Activated CD8-positive, alpha-beta T cell treated with anti-CD3 and anti-CD28 coated beads, Interleukin-2, amount 10 ng/mL, durations not matched to agents 7 days and 5 days (primary cell): ENCODE measurements at regions not wholly inside any gene's neighbourhood (a gene's known extent, or its start where the extent isn't known, plus 50 kb on each side); places are given as distances from the start of the nearest gene placed in this dataset.

Experiments
- ATAC-seq: fragments of 150-1000 bp; cut with Tn5 transposase; one replicate; pipeline ENCODE4 v1.10.0; 2021; ENCODE audit warnings: moderate library complexity
- CTCF ChIA-PET: fragments of 350-600 bp; sonication (Branson Sonifier 250); formaldehyde crosslinking; loops from one replicate; lab custom pipeline; 2021; ENCODE audit warnings: antibody characterized with exemption; lab: Charles Lee
- POLR2A ChIA-PET: fragments of 350-600 bp; sonication (Branson Sonifier 250); formaldehyde crosslinking; loops from one replicate; lab custom pipeline; 2021; ENCODE audit warnings: antibody characterized with exemption; lab: Charles Lee
- DNase-seq: peaks from one replicate; pipeline ENCODE4 v3.0.0-alpha.2; 2020
- H3K27ac Mint-ChIP-seq: one replicate; pipeline ENCODE4 v1.8.0; 2021; ENCODE audit warnings: mild to moderate bottlenecking, mixed read lengths
- H3K27me3 Mint-ChIP-seq: one replicate; pipeline ENCODE4 v1.8.0; 2021; ENCODE audit warnings: low read depth, mixed read lengths
- H3K36me3 Mint-ChIP-seq: one replicate; pipeline ENCODE4 v1.8.0; 2021; ENCODE audit warnings: low read depth, mixed read lengths
- H3K4me1 Mint-ChIP-seq: one replicate; pipeline ENCODE4 v1.8.0; 2021; ENCODE audit warnings: low read depth, mixed read lengths
- H3K4me3 Mint-ChIP-seq: one replicate; pipeline ENCODE4 v1.8.0; 2021; ENCODE audit warnings: mild to moderate bottlenecking, mixed read lengths
- H3K9me3 Mint-ChIP-seq: one replicate; pipeline ENCODE4 v1.8.0; 2022; ENCODE audit warnings: mixed read lengths; ENCODE audit not compliant: insufficient read depth

DNA sequence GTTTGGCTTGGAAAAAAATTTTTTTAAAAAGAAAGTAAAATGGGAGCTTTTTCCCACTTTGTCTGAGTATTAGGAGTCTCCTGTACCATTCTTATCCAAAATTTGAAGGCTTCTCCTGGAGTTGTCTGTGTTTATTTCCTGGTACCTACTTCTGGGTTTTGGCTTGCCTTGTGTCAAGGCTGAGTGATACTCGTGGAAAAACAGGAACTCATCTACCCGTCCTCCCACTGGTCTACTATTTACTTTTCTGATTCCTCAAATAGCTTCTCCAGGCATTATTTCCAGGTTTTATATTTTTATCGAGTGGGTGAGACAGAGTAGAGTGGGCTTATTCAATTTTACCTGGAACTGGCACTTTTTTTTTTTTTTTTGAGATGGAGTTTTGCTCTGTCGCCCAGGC is 99.4 kb downstream of the RMI1 start:
- DNase-seq (no peak), ATAC-seq (no peak)
- no peak overlapping the region for H3K4me3 Mint-ChIP-seq
- H3K27ac Mint-ChIP-seq = no peak overlapping the region
- no peaks in the 10 kb centered on the region for H3K36me3 Mint-ChIP-seq
- no peaks in the 10 kb centered on the region for H3K4me1 Mint-ChIP-seq
- H3K27me3 Mint-ChIP-seq = peaks cover 15% of the 10 kb centered on the region
- CTCF ChIA-PET = no interaction called here
- POLR2A ChIA-PET = no interaction called here
- no peaks in the 10 kb centered on the region for H3K9me3 Mint-ChIP-seq

DNA sequence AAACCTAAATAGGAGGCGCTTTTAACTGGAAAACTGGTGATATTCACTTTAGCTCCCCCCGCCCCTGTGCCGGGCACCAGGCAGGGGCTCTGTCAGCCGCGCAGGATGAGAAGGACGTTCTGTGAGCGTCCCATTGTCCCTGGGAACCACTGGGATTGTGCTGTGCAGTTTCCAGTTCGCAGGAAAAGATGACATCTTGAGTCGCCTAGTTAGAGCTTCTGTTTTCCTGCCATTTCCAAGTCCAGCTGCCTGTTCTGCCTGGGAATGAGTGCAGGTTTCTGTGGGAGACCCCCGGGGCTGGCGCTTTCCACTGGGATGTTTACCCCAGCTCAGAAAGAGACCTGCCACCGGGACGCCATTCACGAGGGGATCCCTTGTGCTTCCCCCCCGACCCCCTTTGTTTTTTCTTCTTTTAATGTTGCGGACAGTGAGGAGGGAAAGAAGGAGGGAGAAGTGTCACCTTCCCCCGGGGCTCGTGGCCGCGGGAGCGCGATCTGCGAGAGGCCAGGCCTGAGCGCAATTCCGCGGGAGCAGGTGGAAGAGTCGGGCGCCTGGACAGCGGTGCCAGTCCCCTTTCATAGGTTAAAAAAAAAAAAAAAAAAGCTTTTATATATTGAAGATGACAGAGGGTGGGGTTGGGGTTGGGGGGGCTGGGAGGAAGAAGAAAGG is 121.5 kb downstream of the RMI1 start:
- POLR2A ChIA-PET = no interaction called here

DNA sequence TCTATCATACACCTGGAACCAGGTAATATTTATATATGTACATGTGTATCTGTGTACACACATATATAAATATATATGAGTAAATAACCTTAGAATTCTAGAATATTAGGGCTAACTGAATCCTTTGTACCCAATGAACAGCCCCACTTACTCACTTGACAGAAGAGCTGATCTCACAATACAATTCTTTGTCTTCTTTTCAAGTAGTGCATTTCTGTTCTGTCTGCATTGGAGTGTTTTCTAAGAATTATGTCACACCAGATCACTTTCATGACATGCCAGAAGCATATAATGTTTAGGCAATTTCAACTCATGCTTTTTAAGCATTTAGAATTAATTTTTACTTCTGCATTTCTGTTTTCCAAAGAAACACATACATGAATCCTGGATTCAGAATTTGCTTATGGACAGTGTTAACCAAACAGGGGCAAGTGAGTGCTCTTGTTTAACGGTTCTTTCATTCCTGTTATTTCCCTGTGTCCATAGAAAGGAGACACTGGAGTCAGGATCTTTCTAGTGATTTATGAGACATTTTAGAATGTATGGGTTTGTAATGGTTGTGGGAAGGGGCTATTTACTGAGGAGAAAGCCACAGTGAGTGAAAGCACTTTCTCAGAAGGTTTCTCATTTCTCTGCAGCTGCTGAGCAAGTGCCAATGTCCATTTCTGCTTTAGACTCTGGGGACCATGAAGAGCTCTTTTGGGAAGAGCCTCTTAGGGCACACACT is 123.2 kb downstream of the RMI1 start:
- H3K27ac Mint-ChIP-seq = no peak overlapping the region
- peaks cover 16% of the 10 kb centered on the region for H3K4me1 Mint-ChIP-seq
- no peaks in the 10 kb centered on the region for H3K9me3 Mint-ChIP-seq
- DNase-seq (no peak), ATAC-seq (no peak)
- CTCF ChIA-PET = no interaction called here
- H3K36me3 Mint-ChIP-seq = no peaks in the 10 kb centered on the region
- no peak overlapping the region for H3K4me3 Mint-ChIP-seq
- POLR2A ChIA-PET = no interaction called here
- peaks cover 44% of the 10 kb centered on the region for H3K27me3 Mint-ChIP-seq

More for the DNA sequence above, 121.5 kb downstream of the RMI1 start:
- ATAC-seq (no peak), DNase-seq (no peak)
- Mint-ChIP-seq H3K4me1 (no peaks in the 10 kb centered on the region), H3K27me3 (peaks cover 35% of the 10 kb centered on the region), H3K36me3 (no peaks in the 10 kb centered on the region), H3K4me3 (no peak overlapping the region), H3K9me3 (no peaks in the 10 kb centered on the region), H3K27ac (no peak overlapping the region)
- CTCF ChIA-PET = no interaction called here

DNA sequence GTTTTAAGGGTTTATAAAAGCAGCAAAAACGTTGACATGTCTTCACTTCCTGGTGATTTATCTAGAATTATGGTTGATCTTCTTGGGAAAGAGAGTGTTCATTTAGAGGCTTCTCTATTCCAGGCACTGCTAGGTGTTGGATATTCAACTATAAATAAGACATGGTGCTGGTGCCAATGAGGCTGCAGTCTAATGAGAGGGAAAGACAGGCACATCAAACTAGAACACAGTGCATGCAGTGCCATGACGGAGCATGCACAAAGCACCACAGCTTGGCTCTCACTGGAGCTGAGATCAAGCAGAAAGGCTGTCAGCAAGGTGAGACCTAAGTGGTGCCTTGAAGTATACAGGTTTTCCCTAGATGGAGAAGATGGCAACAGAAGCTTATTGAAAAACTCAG is 126.5 kb downstream of the RMI1 start:
- DNase-seq (no peak), ATAC-seq (no peak)
- Mint-ChIP-seq H3K27me3 (peaks cover 37% of the 10 kb centered on the region), H3K4me1 (peaks cover 16% of the 10 kb centered on the region), H3K4me3 (no peak overlapping the region), H3K27ac (no peak overlapping the region), H3K36me3 (no peaks in the 10 kb centered on the region), H3K9me3 (no peaks in the 10 kb centered on the region)
- POLR2A ChIA-PET = no interaction called here
- CTCF ChIA-PET = no interaction called here

DNA sequence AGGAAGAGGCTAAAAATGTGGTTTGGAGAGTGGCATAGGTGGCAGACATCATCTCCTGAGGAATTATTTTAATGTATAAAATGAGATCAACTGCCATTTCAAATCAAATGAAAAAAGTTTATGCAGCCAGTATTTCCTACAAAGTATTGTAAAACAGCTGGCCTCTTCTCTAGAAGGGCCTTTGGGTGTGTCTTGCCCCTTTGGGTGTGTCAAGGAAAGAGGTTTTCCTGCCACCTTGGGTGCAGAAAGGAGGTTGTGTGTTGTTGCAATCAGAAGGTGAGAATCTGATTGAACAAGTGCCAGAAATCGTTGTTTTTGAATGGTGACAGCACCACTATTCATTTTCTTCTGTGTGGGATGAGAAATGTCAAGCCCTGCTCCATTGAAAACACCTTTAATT is 127.4 kb downstream of the RMI1 start:
- Mint-ChIP-seq H3K27ac (no peak overlapping the region), H3K36me3 (no peaks in the 10 kb centered on the region), H3K27me3 (peaks cover 32% of the 10 kb centered on the region), H3K9me3 (no peaks in the 10 kb centered on the region), H3K4me3 (no peak overlapping the region), H3K4me1 (peaks cover 16% of the 10 kb centered on the region)
- POLR2A ChIA-PET = no interaction called here
- CTCF ChIA-PET = no interaction called here
- DNase-seq (no peak), ATAC-seq (no peak)

DNA sequence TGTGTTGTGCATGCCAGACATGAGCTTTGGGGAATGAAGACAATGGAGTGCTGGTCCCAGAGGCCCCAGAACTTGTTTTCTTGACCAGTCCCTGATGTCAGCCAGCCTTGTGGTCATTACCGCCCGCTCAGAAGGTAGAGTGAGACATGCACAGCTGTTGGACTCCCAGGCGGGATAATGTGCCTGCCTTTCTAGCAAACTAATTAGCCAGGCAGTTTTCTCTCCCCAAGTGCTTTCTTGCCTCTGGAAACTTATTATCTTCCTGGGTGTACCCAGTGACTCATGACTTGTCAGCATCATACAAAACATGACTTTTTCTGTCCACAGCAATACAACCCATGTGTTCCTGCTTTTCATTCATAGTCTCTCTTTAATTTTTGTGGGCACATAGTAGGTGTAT is 131.1 kb downstream of the RMI1 start:
- Mint-ChIP-seq H3K4me1 (peaks cover 16% of the 10 kb centered on the region), H3K27ac (no peak overlapping the region), H3K9me3 (no peaks in the 10 kb centered on the region), H3K36me3 (no peaks in the 10 kb centered on the region), H3K4me3 (no peak overlapping the region), H3K27me3 (peaks cover 31% of the 10 kb centered on the region)
- POLR2A ChIA-PET = no interaction called here
- CTCF ChIA-PET = interaction anchor here (1.2 kb wide), 1 partner anchor 26 kb away, joined by 3 read pairs; no protein-coding TSS in a partner anchor
- DNase-seq = no peak
- ATAC-seq = no peak

DNA sequence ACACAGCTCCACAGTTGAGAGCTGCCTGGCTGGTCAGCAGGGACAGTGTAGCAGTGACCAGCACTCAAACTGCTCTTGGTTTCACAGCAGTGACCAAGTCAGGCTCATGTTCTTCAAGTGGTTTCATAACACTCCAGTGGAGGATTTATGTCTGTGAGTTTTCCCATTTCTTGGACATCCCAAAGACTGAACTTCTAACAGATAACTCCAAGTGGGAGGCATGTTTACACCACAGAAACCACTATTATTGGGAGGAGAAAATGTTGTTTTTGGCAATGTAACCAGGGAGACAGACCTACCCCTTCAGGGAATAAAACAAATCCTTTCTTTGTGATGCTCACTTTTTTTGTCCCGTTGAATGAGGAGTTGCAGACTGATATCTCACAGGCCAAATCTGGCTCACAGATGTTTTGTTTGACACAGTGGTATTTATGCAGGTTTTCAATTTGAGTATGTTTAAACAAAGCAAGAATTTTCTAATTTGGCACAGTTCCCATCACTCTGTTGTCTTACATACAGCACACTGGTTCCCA is 141.5 kb downstream of the RMI1 start:
- H3K4me3 Mint-ChIP-seq = no peak overlapping the region
- H3K27ac Mint-ChIP-seq = no peak overlapping the region
- H3K4me1 Mint-ChIP-seq = no peaks in the 10 kb centered on the region
- H3K27me3 Mint-ChIP-seq = peaks cover 10% of the 10 kb centered on the region
- H3K36me3 Mint-ChIP-seq = no peaks in the 10 kb centered on the region
- ChIA-PET POLR2A (no interaction called here), CTCF (no interaction called here)
- no peaks in the 10 kb centered on the region for H3K9me3 Mint-ChIP-seq
- DNase-seq (no peak), ATAC-seq (no peak)

DNA sequence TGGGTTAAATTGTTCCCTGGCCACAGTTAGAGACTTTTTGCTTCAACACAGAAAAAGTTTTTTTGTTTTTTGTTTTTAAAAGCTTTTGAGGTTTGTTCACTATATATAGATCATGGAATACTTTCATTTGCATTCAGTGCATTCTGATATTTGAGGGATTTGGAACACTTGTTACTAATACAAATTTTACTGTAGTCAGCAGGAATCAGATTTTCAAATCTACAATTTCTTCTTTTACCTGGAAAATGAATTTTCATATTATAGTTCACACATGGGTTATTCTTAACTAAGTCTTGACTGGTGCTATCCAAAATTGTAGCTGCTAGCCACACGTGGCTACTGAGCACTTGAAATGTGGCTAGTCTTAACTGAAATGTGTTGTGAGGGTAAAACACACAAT is 142.0 kb downstream of the RMI1 start:
- no peaks in the 10 kb centered on the region for H3K36me3 Mint-ChIP-seq
- no peaks in the 10 kb centered on the region for H3K9me3 Mint-ChIP-seq
- CTCF ChIA-PET = no interaction called here
- ATAC-seq (no peak), DNase-seq (no peak)
- POLR2A ChIA-PET = no interaction called here
- H3K4me1 Mint-ChIP-seq = no peaks in the 10 kb centered on the region
- H3K27me3 Mint-ChIP-seq = peaks cover 10% of the 10 kb centered on the region
- no peak overlapping the region for H3K27ac Mint-ChIP-seq
- no peak overlapping the region for H3K4me3 Mint-ChIP-seq

DNA sequence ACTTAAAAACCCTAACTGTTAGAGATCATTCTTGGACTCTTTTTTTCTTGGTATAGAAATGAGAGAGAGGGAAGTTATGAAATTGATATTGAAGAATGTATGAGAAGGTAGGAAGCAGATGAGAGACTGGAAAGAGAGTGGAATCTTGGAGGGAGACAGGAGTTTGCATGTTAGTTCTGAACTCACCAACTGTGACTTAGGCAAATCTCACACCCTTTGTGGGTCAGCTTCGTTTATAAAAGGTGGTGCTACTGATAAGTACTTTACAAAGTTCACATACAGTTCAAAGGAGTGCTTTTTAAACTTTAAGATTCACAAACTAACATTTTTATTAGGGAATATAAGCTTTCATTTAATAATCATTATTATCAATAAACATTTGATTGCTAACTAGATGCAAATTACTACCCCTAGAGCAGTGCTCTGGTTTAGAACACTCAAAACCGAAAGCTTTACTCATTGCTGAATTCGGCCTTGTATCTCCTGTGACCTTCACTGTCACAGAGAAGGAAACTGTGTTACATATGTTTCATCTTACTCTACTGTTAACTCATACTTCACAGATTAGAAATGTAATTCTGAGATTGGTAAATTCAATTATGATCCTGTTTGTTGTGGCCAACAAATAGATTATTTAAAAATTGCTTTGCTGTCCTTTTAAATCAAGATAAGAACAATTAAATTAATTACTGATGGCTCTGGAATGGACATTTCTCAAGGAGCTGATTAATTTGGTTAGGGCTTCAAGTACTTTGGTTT is 143.2 kb downstream of the RMI1 start:
- CTCF ChIA-PET = interaction anchor here (1.6 kb wide), 1 partner anchor 191 kb away, joined by 6 read pairs; no protein-coding TSS in a partner anchor
- Mint-ChIP-seq H3K4me1 (no peaks in the 10 kb centered on the region), H3K4me3 (no peak overlapping the region), H3K36me3 (no peaks in the 10 kb centered on the region), H3K9me3 (no peaks in the 10 kb centered on the region), H3K27ac (no peak overlapping the region), H3K27me3 (peaks cover 4% of the 10 kb centered on the region)
- DNase-seq = no peak
- no peak for ATAC-seq
- POLR2A ChIA-PET = no interaction called here

DNA sequence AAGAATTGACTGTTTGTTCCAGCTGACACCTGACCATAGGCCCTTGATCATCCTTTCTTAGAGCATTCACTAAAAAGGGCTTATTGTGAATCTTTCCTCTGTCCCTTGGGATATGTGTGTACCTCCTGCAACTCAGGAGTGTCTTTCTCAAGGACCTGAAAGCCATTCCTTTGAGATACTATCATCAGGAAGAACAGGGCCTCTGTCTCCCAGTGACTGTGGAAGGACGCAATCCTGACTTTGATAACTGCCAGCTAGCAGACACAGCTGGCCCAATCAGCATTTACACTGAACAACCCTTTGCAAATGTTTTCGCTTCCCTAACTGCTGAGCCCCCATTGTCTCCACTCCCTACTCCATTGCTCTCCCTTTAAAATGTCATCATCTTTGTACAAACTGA is 144.4 kb downstream of the RMI1 start:
- CTCF ChIA-PET = interaction anchor here (1.6 kb wide), 1 partner anchor 190 kb away, joined by 6 read pairs; no protein-coding TSS in a partner anchor
- H3K27ac Mint-ChIP-seq = no peak overlapping the region
- H3K4me1 Mint-ChIP-seq = no peaks in the 10 kb centered on the region
- peaks cover 4% of the 10 kb centered on the region for H3K27me3 Mint-ChIP-seq
- ATAC-seq (no peak), DNase-seq (no peak)
- H3K9me3 Mint-ChIP-seq = no peaks in the 10 kb centered on the region
- H3K36me3 Mint-ChIP-seq = no peaks in the 10 kb centered on the region
- POLR2A ChIA-PET = no interaction called here
- no peak overlapping the region for H3K4me3 Mint-ChIP-seq

DNA sequence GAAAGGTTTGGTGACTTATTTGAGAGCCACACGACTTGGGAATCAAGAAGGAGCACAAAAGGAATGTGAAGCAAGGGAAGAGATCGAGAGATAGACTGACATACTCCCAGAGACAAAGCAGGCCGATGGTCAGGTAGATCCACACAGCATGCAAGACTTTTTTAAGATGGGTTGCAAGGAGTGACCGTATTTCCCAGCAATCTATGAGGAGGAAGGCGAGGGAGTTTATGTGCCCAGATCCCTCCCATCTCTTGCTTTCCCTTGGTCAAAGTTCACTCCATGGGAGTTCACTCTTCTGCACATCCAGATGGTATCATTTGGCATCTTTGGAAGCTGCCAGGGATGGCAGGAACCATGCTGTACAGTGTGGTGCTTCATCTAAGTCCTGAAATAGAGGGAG is 148.9 kb downstream of the RMI1 start:
- CTCF ChIA-PET = no interaction called here
- Mint-ChIP-seq H3K4me1 (no peaks in the 10 kb centered on the region), H3K27ac (no peak overlapping the region), H3K27me3 (peaks cover 5% of the 10 kb centered on the region), H3K9me3 (no peaks in the 10 kb centered on the region), H3K4me3 (no peak overlapping the region), H3K36me3 (no peaks in the 10 kb centered on the region)
- POLR2A ChIA-PET = no interaction called here
- ATAC-seq (no peak), DNase-seq (no peak)
